NCI-H187 (cell line): ENCODE measurements at regions not wholly inside any gene's neighbourhood (a gene's known extent, or its start where the extent isn't known, plus 50 kb on each side); places are given as distances from the start of the nearest gene placed in this dataset.
A peak's percentile ranks its signal among the peaks of the same experiment; 100 is the strongest.

Source experiments
- DNase-seq, 2 experiments: peaks; one replicate each; lab custom pipeline; 2025; lab: John Stamatoyannopoulos, UW

DNA sequence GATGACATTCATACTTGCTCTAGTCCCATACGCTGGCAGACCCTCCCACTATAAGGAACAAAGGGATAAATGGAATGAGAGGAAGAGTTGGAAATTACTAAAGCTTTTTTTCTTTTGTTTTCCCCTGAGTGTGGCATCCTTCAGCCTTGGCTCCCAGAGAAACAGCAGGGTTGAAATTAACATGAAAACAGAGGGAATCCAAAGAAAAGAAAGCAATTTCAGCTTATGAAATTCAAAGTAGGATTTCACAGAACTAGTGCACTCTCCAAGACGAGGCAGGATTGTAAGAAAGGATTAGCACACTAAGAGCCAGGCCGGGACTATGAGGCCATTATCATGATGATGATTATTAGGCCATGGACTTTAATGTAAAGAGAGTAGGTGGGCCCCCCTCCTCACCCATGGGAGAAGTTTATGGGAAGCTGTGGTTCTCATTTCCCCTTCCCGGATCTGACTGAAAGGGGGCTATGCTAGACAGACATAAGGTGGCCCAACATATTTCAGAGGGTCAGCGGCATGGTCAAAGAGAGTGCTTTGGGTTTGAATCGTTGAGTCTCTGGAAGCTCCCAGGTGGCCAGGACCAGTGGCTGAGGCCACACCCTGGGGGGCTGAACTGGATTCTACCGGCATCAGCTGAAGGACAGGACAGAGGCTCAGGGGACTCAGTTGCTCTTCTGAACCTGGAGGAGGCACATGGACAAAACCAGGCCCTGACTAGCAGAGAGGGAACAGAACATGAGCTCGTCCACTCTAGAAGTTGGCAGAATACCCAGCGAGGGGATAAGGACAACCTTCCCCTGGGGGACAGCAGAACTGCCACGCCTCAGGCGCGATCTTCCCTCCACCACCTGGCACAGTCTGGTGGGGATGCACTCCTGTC is 100.1 kb upstream of the ARL4C start:
- no peak for DNase-seq

DNA sequence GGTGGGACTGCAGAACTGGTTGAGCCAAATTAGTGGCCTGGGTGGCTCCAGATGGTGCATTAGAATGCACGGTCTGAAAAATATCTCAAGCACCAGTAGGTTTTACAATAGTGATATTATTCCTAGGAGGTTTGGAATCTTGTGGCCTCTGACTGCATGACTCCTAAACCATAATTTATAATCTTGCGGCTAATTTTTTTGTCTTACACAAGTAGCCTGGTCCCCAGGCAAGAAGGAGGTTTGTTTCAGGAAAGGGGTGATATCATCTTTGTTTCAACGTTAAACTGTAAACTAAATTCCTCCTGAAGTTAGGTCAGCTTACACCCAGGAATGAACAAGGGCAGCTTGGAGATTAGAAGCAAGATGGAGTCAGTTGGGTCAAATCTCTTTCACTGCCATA is 98.9 kb upstream of the ARL4C start:
- DNase-seq: no peak

DNA sequence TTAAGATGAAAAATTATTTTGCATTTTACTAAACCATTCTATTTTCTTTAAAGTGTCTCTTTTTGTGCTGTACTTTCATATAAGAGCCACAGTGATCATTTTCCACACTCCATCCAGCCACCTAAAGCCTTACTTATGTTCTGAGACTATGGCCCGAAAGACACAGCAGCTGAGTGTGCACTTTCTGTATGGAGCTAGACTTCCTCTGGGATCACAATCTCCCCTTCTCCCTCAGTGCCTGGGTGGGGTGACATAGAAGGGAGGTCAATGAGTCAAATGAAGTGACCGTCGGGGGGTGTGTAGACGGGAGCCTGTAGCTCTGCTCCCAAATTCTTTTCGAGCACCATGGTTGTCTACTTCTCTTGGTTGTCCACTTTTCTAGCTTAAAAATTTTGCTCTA is 97.8 kb upstream of the ARL4C start:
- no peak for DNase-seq

DNA sequence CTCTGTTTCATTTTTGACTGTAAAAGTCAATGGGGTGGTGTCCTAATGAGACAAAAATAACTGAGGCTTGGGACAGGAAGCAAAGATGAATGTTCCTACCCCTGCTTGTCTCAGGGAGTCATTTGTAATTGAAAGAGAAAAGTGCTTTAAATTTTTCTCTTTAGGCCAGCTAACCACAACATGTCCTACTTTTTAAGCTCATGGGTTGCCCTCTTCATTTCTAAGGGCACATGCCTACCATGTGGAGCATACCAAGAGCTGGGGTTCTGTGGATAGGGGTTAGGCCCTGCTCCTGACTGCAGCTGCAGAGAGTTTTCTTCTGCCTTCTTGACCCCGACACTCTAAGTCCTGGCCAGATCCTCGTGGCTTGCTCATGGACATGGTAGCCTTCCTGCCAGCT is 96.8 kb upstream of the ARL4C start:
- DNase-seq: no peak

DNA sequence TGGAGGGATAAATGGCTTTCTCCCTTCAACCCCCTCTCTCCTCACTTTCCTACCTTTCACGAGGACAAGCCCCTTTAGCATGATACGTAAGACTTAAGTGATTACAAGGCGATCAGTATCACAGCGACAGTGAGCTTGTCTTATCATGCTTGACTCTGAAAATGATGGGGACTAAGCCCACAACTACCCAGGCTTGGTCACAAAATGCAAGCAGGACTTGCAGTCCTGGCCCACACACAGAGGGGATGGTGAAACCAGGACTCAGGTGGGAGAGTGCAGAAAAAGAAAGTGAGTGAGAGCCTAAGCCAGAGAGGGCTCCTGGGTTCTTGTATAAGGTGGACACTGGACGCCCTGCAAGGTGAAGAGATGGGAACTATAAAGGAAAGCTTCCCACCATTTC is 95.7 kb upstream of the ARL4C start:
- no peak for DNase-seq

DNA sequence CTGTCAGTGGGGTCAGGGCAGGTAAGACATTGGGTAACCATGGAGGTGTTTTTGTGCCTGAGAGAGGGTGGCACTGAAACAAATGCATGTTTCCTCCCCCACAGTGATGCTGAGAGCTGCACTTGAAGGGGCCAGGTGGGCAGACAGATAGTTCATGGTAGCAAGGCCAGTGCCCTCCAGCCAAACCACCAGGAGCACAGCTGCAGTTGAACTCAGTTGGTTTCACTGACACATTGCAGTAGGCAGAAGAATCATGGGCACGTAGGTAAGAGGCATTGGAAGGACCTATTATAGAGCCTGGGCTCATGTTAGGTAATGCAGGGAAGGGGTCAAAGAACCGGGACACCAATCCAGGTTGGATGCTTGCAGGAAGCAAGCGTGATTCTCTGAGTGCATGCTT is 93.2 kb upstream of the ARL4C start:
- no peak for DNase-seq

DNA sequence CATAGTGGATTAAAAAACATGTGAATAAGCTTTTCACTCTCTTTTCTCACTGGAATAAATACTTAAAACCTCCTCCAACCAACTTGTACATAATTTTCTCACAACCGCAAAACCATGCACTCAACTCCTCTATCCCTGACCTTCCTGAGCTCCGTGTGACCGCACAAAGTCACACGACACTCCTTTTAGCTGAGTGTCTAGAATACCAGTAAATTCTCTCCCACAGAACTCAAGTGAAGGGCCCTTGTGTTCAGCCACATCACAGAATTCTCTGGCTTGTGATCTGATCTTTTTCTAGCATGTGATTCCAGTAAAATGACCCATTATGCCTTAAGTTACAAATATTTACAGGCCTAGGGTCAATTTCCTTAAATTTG is 91.2 kb upstream of the ARL4C start:
- DNase-seq: peak in 1 of 2 experiments; percentile 33

DNA sequence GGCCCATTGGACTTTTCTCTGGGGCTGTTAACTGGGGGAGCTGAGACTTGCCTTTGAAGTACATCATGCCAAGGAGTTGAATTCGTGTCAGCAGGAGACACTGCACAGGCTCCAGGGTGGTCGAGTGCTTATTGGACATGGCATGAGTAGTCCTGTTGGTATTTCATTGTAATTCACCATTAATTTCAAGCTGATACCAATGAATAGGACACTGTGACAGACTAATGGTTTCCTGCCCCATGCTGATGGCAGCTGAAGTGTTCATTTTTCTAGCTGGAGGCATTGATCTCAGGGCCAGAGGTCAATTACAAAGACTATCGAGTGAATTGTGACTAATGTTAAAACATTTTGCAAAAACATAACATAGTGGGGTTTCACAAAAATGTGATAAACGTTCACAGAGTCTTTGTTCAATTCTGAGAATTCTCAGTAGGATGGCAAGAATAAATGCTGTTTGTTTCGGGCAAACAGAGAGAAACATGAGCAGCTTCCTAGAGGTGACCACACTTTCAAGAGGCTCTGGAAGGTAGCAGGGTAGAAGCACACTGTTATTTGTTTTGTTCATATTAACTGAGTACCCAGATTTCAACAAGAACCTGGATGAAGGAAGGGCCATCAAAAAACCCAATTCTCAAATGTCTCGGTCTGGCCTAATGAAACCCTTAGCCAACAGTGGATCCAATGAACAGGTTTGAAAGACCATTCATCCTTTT is 90.6 kb upstream of the ARL4C start:
- DNase-seq: peak in 1 of 2 experiments; percentile 20

DNA sequence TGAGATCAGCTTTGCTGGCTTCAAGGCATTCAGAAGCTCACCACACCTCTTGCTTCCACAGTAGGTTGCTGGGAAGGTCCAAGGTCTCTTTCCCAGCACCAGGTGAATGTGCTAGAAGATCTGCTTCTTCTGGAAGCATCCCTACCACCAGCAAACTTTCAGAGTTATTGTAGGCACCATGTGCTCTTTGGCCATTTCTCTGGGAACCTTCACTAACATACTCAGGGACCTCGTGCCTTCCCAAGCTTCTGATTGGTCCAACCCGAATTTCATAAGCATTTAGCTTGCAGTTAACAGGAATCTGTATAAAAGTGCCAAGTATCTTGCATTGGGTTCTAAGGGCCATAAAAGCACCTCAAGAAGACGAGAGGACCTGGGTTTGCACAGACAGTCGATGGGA is 86.5 kb upstream of the ARL4C start:
- DNase-seq: no peak

DNA sequence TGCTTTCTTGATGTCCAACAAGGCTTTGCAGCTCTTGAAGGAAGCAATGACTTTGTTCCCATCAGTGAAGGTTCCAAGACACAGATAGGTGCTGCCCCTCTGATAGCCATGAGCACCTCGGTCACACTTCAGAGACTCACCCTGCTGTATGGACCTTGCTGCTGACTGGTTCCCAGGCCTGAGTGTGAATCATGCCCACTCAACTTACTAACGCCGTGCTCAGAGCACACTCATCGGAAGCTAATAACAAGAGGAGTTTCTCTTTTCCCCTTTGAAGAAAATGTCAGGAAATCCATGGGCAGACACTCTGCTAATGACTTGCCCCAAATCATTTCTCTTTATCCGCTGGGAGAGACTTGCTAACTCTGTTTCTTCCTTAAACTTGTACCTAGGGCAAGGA is 83.8 kb upstream of the ARL4C start:
- no peak for DNase-seq

DNA sequence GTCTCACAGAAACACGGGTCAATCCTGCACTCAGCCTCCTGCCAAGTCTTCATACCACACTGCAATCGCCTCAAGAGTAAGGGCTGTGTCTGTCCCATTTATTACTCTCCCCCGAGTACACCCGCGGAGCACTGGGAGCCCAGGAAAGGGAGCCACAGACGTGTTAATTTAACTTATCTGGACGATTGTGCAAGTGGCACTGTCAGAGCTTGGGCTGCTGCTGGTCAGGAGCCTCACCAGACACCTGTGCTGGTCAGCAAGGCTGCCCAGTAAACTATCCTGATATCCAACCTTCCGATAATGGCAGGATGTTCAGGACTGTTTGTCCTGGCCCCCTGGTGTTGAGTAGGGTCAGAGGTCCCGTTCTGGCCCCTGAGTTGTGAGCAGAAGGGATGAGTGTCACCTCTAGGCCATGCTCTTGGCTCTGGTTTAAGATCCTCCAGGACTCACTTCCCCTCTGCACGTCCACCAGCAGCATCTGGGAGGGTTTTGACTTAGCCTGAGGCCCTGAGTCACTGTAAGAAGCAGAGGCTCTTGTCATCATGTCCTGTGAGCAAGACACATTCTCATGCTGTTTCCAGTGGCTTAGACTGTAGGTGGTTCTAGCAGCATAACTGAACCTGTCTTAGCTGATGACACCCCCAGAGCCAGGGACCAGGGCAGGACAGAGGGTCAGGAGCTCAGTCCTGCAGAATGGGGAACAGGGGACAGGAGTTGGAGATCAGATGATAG is 82.5 kb upstream of the ARL4C start:
- no peak for DNase-seq

DNA sequence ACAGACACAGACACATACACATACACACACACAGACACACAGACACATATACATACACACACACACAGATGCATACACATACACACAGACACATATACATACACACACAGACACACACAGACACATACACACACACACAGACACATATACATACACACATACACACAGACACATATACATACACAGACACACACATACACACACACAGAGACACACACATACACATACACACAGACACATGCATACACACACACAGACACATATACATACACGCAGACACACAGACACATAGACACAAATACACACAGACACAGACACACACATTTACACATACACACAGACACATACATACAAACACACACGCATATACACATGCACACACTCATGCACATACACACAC is 81.5 kb upstream of the ARL4C start:
- DNase-seq: no peak

DNA sequence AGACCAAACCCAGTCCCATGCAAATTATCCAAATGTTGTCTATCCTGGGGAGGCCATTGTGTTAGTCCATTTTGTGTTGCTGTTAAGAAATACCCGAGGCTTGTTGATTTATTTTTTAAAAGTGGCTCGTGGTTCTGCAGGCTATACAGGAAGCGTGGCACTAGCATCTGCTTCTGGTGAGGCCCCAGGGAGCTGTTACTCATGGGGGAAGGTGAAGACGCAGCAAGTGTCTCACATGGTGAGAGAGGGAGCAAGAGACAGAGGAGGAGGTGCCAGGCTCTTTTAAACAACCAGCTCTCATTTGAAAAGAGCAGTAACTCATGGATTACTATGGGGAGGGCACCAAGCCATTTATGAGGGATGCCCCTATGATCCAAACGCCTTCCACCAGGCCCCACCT is 80.3 kb upstream of the ARL4C start:
- DNase-seq: no peak

DNA sequence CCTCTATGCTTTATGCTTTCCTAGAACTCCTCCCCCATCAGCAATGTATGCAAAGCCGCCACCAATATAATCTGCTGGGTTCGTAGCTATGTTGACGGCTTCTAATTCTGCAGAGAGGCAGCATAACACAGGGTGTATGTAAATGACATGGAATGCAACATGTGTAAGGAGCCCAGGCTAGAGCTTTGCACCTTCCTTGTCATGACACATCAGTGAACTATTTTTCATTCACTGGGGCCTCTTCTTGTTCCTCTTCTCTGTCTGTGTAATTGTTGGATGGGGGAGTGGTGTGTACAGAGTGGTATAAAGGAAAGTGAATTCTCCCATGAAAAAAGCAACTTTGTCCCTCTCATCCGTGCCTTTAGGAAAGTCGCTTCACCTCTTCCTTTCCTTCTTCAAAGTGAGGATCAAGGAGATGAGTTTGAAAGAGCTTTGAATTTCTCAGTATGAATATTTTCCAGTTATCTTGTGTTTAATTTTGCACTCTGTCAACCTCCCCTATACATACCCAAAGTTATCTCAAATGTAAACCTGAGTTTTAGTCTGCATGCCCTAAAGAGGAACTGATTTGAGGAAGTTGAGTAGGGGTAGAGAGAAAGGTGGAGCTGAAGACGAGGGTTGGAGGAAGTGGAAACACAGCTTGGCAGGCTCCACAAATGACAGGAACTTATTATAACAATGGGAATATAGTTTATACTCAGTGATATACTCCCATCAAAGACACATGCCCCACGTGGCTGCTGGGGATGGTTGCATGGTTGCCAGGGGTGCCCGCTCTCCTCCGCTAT is 74.9 kb upstream of the ARL4C start:
- DNase-seq: no peak

DNA sequence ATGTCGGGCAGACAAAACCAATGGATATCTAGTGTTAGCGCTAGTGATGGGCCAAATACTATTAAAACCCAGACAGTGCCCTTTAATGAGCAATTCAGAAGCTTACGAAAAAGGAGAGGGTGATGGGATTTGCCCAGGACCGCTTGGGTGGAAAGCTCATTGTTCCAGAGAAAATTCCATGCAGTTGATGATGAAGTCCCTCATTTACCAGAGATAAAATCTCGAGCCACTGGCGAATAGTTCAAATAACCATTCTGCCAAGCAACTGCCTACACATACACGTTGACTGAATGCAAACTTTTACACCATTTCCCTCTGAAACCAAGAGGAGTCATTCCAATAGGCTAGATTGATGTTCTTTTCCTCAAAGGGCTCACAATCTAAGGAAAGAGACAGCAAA is 73.6 kb upstream of the ARL4C start:
- DNase-seq: no peak

DNA sequence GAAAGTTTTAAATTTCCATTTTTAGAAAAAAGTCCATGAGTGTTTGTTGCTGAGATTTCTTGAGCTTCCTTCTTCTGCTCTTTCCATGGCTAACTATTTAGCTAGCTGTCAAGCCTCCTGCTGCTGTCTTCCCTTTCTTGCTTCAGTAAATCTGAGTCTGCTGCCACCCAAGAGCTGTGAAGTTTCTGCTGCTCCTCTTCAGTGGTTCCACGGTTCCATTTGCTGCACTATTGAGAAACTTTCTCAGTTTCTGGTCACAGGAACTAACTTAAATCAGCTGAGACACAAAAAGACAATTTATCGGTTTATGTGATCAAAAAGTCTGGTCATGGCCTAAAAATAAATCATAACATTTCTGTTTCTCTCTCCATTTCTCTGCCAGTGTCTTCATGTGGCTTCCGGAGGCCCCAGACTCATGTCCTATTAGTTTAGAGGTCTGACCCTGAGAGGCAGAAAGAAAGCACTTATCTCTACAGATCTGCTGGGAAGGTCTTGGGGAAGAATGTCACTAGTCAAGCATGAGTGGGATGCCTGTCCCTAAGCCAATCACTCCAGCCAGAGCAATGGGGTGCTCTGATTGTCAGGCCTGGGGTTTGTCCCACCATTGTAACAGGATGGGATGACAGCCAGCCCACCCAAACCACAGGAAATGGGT is 73.0 kb upstream of the ARL4C start:
- no peak for DNase-seq

DNA sequence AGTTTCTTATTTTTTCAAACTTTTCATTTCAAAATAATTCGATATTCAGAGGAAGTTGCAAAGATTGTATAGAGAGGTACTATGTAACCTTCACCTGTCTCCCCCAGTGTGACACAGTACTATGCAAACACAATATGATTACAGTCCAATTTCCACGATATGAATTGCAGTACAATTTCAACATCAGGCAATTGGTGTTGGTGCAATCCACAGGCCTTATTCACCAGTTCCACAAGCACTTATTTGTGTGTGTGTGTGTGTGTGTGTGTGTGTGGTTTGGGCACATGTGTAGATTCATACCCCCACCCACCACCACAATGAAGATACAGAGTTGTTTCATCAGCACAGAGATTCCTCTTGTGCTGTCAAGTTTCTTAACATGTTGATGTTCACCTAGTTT is 69.7 kb upstream of the ARL4C start:
- DNase-seq: no peak

DNA sequence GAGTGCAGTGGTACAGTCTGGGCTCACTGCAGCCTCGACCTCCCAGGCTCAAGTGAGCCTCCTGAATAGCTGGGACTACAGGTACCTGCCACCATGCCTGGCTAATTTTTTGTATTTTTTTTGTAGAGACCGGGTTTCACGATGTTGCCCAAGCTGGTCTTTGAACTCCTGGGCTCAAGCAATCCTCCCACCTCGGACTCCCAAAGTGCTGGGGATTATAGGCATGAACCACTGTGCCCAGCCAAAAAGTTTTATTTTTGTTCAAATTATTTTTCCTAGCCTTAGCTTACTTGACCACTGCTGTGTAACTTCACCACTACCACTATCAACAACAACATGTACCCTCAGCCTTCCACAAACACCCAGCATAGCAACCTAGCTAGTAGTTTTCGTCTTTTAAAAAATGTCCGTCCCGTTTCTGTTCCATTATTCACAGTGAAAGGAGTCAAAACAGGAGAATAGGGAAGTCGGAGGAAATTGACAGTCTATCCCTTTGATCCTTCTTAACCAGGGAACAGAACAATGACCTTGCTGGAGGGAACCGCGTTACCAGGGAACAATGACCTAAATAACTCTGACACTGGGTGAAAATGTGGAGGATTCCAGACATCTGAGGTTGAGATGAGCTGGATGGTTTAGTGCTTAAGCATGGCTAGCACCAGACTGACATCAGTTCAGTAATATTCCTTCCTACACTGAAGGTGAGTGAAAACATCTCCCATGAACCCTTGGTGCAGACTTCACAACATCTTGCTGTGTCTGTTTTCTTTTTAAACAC is 69.2 kb upstream of the ARL4C start:
- DNase-seq: no peak

DNA sequence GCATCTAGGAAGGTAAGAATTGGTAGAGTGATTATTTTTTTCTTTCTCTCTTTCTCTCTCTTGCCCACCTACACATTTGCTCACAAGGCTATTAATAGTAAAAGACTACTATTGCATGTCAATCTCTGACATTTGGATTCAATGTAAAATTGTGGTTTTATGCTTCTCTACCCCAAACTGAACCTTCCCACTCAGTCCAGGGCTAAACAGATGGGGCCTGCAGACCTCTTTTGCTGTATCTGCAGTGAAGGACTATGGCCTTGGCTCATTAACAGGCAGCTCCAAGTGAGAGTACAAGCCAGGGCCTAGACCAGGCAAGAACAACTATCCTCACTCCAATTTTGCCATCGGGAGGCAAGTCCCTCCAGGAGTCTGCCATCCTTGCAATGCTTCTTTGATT is 68.3 kb upstream of the ARL4C start:
- no peak for DNase-seq

DNA sequence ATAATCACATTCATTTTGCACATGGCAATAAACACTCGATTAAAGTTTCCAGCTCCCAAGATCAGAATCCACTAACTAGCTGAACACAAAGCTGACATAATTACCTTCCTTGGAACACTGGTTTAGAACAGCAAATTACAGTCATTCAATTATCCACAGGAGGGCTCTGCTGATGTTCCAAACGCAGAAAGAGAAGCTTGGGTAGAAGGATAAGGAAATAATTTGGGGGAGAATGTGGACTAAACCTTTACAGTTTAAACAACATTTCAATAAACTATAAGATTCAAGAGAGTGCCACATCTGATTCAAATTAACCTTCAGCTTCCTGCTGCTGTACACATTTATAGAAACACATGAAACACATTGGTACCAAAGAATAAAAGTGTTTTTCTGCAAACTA is 67.8 kb upstream of the ARL4C start:
- DNase-seq: no peak

DNA sequence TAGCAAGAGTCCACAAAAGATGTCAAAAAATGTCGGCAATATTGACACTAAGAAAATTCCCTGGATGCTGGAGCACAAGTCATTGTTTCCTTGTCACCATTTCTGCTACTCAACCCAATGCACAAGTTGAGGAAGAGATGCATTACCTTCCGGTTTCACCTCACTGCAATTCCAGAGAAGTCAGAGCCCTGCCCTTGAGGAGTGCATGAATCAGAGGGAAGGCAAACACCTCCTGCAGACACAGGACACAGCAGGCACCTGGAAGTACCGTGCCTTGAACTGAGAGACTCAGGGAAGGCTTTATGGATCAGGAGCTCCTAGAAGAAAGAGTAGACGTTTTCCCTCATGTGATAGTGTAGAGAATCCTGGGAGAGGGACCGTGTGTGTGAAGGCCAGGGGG is 62.7 kb upstream of the ARL4C start:
- no peak for DNase-seq
